ENCODE measurements at regions not wholly inside any gene's neighbourhood (a gene's known extent, or its start where the extent isn't known, plus 50 kb on each side); places are given as distances from the start of the nearest gene placed in this dataset.

DNA sequence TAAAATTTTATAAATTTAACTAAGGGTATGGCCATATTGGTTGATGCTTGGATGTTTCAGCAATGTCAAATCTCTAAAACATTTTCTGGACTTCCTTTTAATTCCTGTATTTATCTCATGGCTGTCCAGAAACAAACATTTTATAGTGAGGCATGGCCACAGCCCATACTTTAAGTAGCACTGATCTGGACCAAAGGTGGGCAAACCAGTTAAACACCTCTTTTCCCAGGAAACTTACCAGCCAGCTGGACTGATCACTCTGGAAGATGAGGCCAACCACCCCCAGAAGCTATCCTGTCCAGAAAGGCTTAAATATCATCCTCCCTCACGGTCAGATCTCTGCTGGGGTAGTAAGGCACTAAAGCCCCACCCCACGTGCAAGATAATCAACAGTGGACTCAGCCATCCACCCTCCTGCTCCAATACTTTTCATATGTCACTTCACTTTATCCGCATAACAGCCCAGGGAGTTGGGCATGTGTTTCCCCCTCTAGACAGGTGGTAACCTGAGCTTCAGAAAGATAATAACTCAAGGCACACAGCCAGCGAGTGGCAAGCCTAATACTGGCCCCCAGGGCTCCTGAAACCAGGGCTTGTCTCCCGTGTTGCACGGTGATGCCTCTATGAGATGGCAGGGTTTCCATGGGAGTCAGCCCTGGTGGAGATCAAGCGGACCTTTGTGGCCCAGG lies 120.5 kb upstream of the NGF start:
- H3K9me3 ChIP-seq = no peaks in the 10 kb centered on the region
- H3K4me1 Mint-ChIP-seq (ENCODE audit: low read depth, unreplicated experiment) = no peaks in the 10 kb centered on the region
- H3K27ac Mint-ChIP-seq (ENCODE audit: unreplicated experiment) = no peak overlapping the region
- no peaks in the 10 kb centered on the region for H3K4me1 ChIP-seq
- no peak for DNase-seq
- H3K27me3 ChIP-seq (replicated peaks; ENCODE audit: control insufficient read depth, insufficient read depth, low read length) = no peaks in the 10 kb centered on the region
- H3K4me3 ChIP-seq (ENCODE audit: low read depth, low read length) = no peak overlapping the region
- H3K4me3 Mint-ChIP-seq (ENCODE audit: unreplicated experiment) = no peak overlapping the region
- BruUV-seq (replicated peaks) = no TSS peak
- TF ChIP-seq, protein P1, sequence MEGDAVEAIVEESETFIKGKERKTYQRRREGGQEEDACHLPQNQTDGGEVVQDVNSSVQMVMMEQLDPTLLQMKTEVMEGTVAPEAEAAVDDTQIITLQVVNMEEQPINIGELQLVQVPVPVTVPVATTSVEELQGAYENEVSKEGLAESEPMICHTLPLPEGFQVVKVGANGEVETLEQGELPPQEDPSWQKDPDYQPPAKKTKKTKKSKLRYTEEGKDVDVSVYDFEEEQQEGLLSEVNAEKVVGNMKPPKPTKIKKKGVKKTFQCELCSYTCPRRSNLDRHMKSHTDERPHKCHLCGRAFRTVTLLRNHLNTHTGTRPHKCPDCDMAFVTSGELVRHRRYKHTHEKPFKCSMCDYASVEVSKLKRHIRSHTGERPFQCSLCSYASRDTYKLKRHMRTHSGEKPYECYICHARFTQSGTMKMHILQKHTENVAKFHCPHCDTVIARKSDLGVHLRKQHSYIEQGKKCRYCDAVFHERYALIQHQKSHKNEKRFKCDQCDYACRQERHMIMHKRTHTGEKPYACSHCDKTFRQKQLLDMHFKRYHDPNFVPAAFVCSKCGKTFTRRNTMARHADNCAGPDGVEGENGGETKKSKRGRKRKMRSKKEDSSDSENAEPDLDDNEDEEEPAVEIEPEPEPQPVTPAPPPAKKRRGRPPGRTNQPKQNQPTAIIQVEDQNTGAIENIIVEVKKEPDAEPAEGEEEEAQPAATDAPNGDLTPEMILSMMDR (IDR thresholded peaks at IDR 0.05; ENCODE audit: insufficient read depth in 1 of 2, low read depth in 1 of 2, low read length in 1 of 2, severe bottlenecking in 1 of 2, unreplicated experiment in 1 of 2) = no peak
- H3K36me3 ChIP-seq (ENCODE audit: control insufficient read depth, insufficient read depth, low read length) = no peaks in the 10 kb centered on the region
- ChIA-PET POLR2A (no interaction called here), CTCF (interaction anchor here (1.0 kb wide), 1 partner anchor 320 kb away, joined by 3 read pairs; no protein-coding TSS in a partner anchor)
- peaks cover 2% of the 10 kb centered on the region for H3K27me3 Mint-ChIP-seq (ENCODE audit: insufficient read depth, unreplicated experiment)
- intact Hi-C loops (cut with micrococcal nuclease; ENCODE audit: unreplicated experiment) = no loop called here
- no peaks in the 10 kb centered on the region for H3K9me3 Mint-ChIP-seq (ENCODE audit: unreplicated experiment)
- no peaks in the 10 kb centered on the region for H3K36me3 Mint-ChIP-seq (ENCODE audit: insufficient read depth, unreplicated experiment)

DNA sequence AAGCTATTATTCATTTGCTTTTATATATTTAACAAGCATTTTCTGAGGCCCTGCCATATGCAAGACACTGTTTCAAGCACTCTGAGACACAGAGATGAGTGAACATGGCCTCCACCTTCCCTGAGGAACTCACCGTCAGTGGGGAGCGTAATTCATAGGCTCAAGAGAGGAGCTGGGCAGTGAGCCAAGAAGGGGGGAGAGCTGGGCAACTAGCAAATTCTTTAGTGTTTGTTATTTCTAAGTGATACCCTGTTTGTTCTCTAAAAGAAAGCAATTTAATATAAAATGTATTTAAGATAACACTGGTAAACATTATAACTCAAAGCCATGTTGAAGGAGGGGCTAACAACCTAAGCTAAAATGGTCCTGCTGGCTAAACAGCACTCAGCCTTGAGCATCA lies 119.2 kb upstream of the NGF start:
- no peaks in the 10 kb centered on the region for H3K36me3 Mint-ChIP-seq (ENCODE audit: insufficient read depth, unreplicated experiment)
- no peak overlapping the region for H3K4me3 ChIP-seq (ENCODE audit: low read depth, low read length)
- no peak for DNase-seq
- H3K9me3 Mint-ChIP-seq (ENCODE audit: unreplicated experiment) = no peaks in the 10 kb centered on the region
- H3K36me3 ChIP-seq (ENCODE audit: control insufficient read depth, insufficient read depth, low read length) = no peaks in the 10 kb centered on the region
- ChIA-PET POLR2A (no interaction called here), CTCF (no interaction called here)
- H3K4me1 Mint-ChIP-seq (ENCODE audit: low read depth, unreplicated experiment) = no peaks in the 10 kb centered on the region
- peaks cover 2% of the 10 kb centered on the region for H3K27me3 Mint-ChIP-seq (ENCODE audit: insufficient read depth, unreplicated experiment)
- H3K9me3 ChIP-seq = no peaks in the 10 kb centered on the region
- intact Hi-C loops (cut with micrococcal nuclease; ENCODE audit: unreplicated experiment) = no loop called here
- BruUV-seq (replicated peaks) = no TSS peak
- H3K27me3 ChIP-seq (replicated peaks; ENCODE audit: control insufficient read depth, insufficient read depth, low read length) = no peaks in the 10 kb centered on the region
- TF ChIP-seq, protein P1 (IDR thresholded peaks at IDR 0.05; ENCODE audit: insufficient read depth in 1 of 2, low read depth in 1 of 2, low read length in 1 of 2, severe bottlenecking in 1 of 2, unreplicated experiment in 1 of 2) = no peak
- H3K4me1 ChIP-seq = no peaks in the 10 kb centered on the region
- H3K4me3 Mint-ChIP-seq (ENCODE audit: unreplicated experiment) = no peak overlapping the region
- no peak overlapping the region for H3K27ac Mint-ChIP-seq (ENCODE audit: unreplicated experiment)

DNA sequence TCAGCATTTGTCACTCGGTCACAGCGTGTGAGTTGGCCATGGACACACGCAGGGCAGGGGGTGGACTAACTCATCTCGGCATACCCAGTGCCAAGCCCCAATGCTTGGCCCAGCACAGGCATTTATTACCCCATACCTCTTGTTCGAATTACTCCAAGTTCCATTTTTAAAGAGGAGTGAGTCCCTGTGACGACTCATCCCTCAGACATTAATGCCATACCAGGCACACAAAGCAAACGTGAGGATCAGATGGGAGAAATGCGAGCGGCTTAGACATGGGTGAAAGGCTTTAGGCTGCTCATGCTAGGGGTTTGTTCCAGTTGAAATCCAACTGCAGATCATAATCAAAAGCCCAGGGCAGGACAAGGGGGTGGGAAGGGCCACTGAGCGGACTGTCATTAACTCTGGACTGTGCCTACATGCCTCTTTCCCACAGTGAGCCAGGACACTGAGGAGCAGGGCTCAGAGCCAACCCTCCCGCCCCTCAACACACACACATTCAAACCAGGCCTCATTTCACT lies 118.5 kb upstream of the NGF start:
- Mint-ChIP-seq H3K36me3 (ENCODE audit: insufficient read depth, unreplicated experiment) (no peaks in the 10 kb centered on the region), H3K4me3 (ENCODE audit: unreplicated experiment) (no peak overlapping the region), H3K27me3 (ENCODE audit: insufficient read depth, unreplicated experiment) (peaks cover 2% of the 10 kb centered on the region), H3K27ac (ENCODE audit: unreplicated experiment) (no peak overlapping the region), H3K9me3 (ENCODE audit: unreplicated experiment) (no peaks in the 10 kb centered on the region), H3K4me1 (ENCODE audit: low read depth, unreplicated experiment) (no peaks in the 10 kb centered on the region)
- no peak for DNase-seq
- Histone ChIP-seq H3K4me1 (no peaks in the 10 kb centered on the region), H3K36me3 (ENCODE audit: control insufficient read depth, insufficient read depth, low read length) (no peaks in the 10 kb centered on the region), H3K27me3 (replicated peaks; ENCODE audit: control insufficient read depth, insufficient read depth, low read length) (no peaks in the 10 kb centered on the region), H3K4me3 (ENCODE audit: low read depth, low read length) (no peak overlapping the region), H3K9me3 (no peaks in the 10 kb centered on the region)
- intact Hi-C loops (cut with micrococcal nuclease; ENCODE audit: unreplicated experiment) = no loop called here
- CTCF ChIA-PET = no interaction called here
- no TSS peak for BruUV-seq (replicated peaks)
- TF ChIP-seq, protein P1 (IDR thresholded peaks at IDR 0.05; ENCODE audit: insufficient read depth in 1 of 2, low read depth in 1 of 2, low read length in 1 of 2, severe bottlenecking in 1 of 2, unreplicated experiment in 1 of 2) = no peak
- POLR2A ChIA-PET = no interaction called here

Measured in Caco-2 (cell line).